H1 (cell line): ENCODE measurements at regions not wholly inside any gene's neighbourhood (a gene's known extent, or its start where the extent isn't known, plus 50 kb on each side); places are given as distances from the start of the nearest gene placed in this dataset.

Experiments
- CTCF ChIA-PET: fragments of 300-600 bp; sonication (Branson Sonifier 250); formaldehyde crosslinking; loops from one replicate; lab custom pipeline; 2021; ENCODE audit not compliant: partially characterized antibody; lab: Charles Lee
- POLR2A ChIA-PET: fragments of 300-600 bp; sonication (Branson Sonifier 250); formaldehyde crosslinking; loops from one replicate; lab custom pipeline; 2021; ENCODE audit warnings: inconsistent platforms; ENCODE audit not compliant: partially characterized antibody; lab: Charles Lee
- DNase-seq, 2 experiments: peaks; one replicate each; pipeline versions ENCODE4 v3.0.0 to v3.0.0-alpha.2; 2010 to 2022; ENCODE audit warnings: low spot score in 2 of 2, low read depth in 1 of 2, mixed read lengths in 1 of 2
- FAIRE-seq: peaks from 2 replicates; lab custom pipeline; 2011; peaks lifted over from hg19 to GRCh38; lab: Jason Lieb, UNC
- H2AFZ ChIP-seq: 2 replicates; pipeline ENCODE4 v1.8.1; 2012; ENCODE audit warnings: low read length, inconsistent platforms
- H2AK5ac ChIP-seq: 2 replicates; pipeline ENCODE4 v1.6.1; 2013; ENCODE audit warnings: low read depth, low read length
- H2BK120ac ChIP-seq: replicated peaks from 2 replicates; pipeline ENCODE3; 2013; ENCODE audit warnings: low read depth, low read length, inconsistent platforms
- H2BK12ac ChIP-seq: 2 replicates; pipeline ENCODE4 v1.6.1; 2013; ENCODE audit warnings: low read depth, low read length
- H2BK15ac ChIP-seq: 2 replicates; pipeline ENCODE4 v1.6.1; 2013; ENCODE audit warnings: low read length
- H2BK20ac ChIP-seq: 2 replicates; pipeline ENCODE4 v1.6.1; 2013; ENCODE audit warnings: low read length
- H2BK5ac ChIP-seq: 2 replicates; pipeline ENCODE4 v1.6.1; 2013; ENCODE audit warnings: low read depth, low read length
- H3K14ac ChIP-seq: 2 replicates; pipeline ENCODE4 v1.6.1; 2013; ENCODE audit warnings: inconsistent platforms; ENCODE audit not compliant: insufficient read length
- H3K18ac ChIP-seq: 2 replicates; pipeline ENCODE4 v1.6.1; 2013; ENCODE audit warnings: low read length; ENCODE audit errors: extremely low read depth
- H3K23ac ChIP-seq: 2 replicates; pipeline ENCODE4 v1.6.1; 2013; ENCODE audit warnings: inconsistent platforms; ENCODE audit not compliant: insufficient read length
- H3K23me2 ChIP-seq: 2 replicates; pipeline ENCODE4 v1.6.1; 2013; ENCODE audit warnings: low read depth, low read length
- H3K27ac ChIP-seq: 2 replicates; pipeline ENCODE4 v1.6.1; 2011; ENCODE audit warnings: low read depth, low read length, inconsistent platforms
- H3K27me3 ChIP-seq, 4 experiments: replicated peaks in 1 of 4; 1 replicate in 1 of 4; 2 replicates in 3 of 4; pipeline versions ENCODE4 v1.6.1 to v1.8.1; 2011 to 2013; ENCODE audit warnings: low read length in 3 of 4, mild to moderate bottlenecking in 3 of 4, inconsistent platforms in 2 of 4, mixed read lengths in 2 of 4, moderate library complexity in 1 of 4; ENCODE audit not compliant: control insufficient read depth in 3 of 4, insufficient read depth in 3 of 4; ENCODE audit errors: extremely low read depth in 1 of 4
- H3K36me3 ChIP-seq, 4 experiments: 2 replicates each; pipeline versions ENCODE4 v1.6.1 to v1.8.1; 2011 to 2013; ENCODE audit warnings: mild to moderate bottlenecking in 4 of 4, low read length in 3 of 4, moderate library complexity in 2 of 4, control low read depth in 1 of 4, inconsistent platforms in 1 of 4; ENCODE audit not compliant: insufficient read depth in 4 of 4, control insufficient read depth in 2 of 4
- H3K4ac ChIP-seq: replicated peaks from 2 replicates; pipeline ENCODE3; 2013; ENCODE audit warnings: low read length, low read depth, mixed read lengths, inconsistent platforms; ENCODE audit not compliant: insufficient read length
- H3K4me1 ChIP-seq, 4 experiments: replicated peaks in 1 of 4; 1 replicate in 1 of 4; 2 replicates in 3 of 4; pipeline versions ENCODE4 v1.6.1 to v1.8.1; 2011 to 2013; ENCODE audit warnings: low read length in 3 of 4, inconsistent platforms in 2 of 4, mixed read lengths in 1 of 4; ENCODE audit not compliant: insufficient read depth in 4 of 4, control insufficient read depth in 3 of 4
- H3K4me2 ChIP-seq, 2 experiments: 2 replicates each; pipeline versions ENCODE4 v1.6.1 to v1.8.1; 2011 to 2013; ENCODE audit warnings: low read depth in 2 of 2, low read length in 2 of 2, control low read depth in 1 of 2, inconsistent platforms in 1 of 2, mild to moderate bottlenecking in 1 of 2; ENCODE audit not compliant: insufficient read depth in 1 of 2
- H3K4me3 ChIP-seq, 4 experiments: fragments of 200-600, 300-600 bp in 1 of 4; sonication (generic), shearing (Covaris generic), sonication (Bioruptor Twin) in 1 of 4; 2 replicates each; pipeline versions ENCODE4 v1.5.1 to v1.8.1; 2011 to 2016; ENCODE audit warnings: low read length in 4 of 4, low read depth in 3 of 4, control low read depth in 2 of 4, inconsistent platforms in 2 of 4, mild to moderate bottlenecking in 2 of 4, mixed read lengths in 1 of 4, moderate library complexity in 1 of 4; ENCODE audit not compliant: insufficient read depth in 2 of 4; ENCODE audit errors: extremely low read depth in 1 of 4
- H3K56ac ChIP-seq: replicated peaks from 2 replicates; pipeline ENCODE3; 2013; ENCODE audit warnings: low read depth, mild to moderate bottlenecking, mixed read lengths, low read length, inconsistent platforms; ENCODE audit not compliant: insufficient read length
- H3K79me1 ChIP-seq: 2 replicates; pipeline ENCODE4 v1.6.1; 2013; ENCODE audit warnings: low read depth, low read length, control low read depth
- H3K79me2 ChIP-seq, 2 experiments: 2 replicates each; pipeline versions ENCODE4 v1.6.1 to v1.8.1; 2012 to 2013; ENCODE audit warnings: low read length in 2 of 2, mild to moderate bottlenecking in 2 of 2, inconsistent platforms in 1 of 2; ENCODE audit not compliant: insufficient read depth in 2 of 2, control insufficient read depth in 1 of 2
- H3K9ac ChIP-seq, 4 experiments: replicated peaks in 1 of 4; 1 replicate in 1 of 4; 2 replicates in 3 of 4; pipeline versions ENCODE4 v1.6.1 to v1.8.1; 2011 to 2013; ENCODE audit warnings: low read depth in 3 of 4, low read length in 3 of 4, control low read depth in 2 of 4, mild to moderate bottlenecking in 2 of 4, moderate library complexity in 2 of 4, inconsistent platforms in 1 of 4; ENCODE audit errors: extremely low read depth in 1 of 4
- H3K9me3 ChIP-seq, 2 experiments: 2 replicates each; pipeline versions ENCODE4 v1.6.1 to v1.8.1; 2012 to 2013; ENCODE audit warnings: mild to moderate bottlenecking in 2 of 2, moderate library complexity in 2 of 2, control low read depth in 1 of 2, inconsistent platforms in 1 of 2, low read depth in 1 of 2, low read length in 1 of 2, mixed read lengths in 1 of 2; ENCODE audit not compliant: insufficient read depth in 2 of 2
- H4K20me1 ChIP-seq, 2 experiments: replicated peaks in 1 of 2; 2 replicates each; pipeline versions ENCODE3 to v1.8.1; 2011 to 2013; ENCODE audit warnings: inconsistent platforms in 2 of 2, low read length in 2 of 2, mild to moderate bottlenecking in 1 of 2; ENCODE audit not compliant: insufficient read depth in 2 of 2, control insufficient read depth in 1 of 2
- H4K5ac ChIP-seq: 2 replicates; pipeline ENCODE4 v1.6.1; 2013; ENCODE audit warnings: low read length, low read depth, mixed read lengths, inconsistent platforms; ENCODE audit not compliant: insufficient read length
- H4K8ac ChIP-seq: 2 replicates; pipeline ENCODE4 v1.8.0; 2013; ENCODE audit warnings: mild to moderate bottlenecking, moderate library complexity, low read length, inconsistent platforms; ENCODE audit not compliant: insufficient read depth; ENCODE audit errors: extremely low read depth
- H4K91ac ChIP-seq: replicated peaks from 2 replicates; pipeline ENCODE3; 2013; ENCODE audit warnings: low read length, mixed read lengths, inconsistent platforms; ENCODE audit not compliant: insufficient read length
- BRCA1 ChIP-seq: IDR thresholded peaks from 2 replicates; pipeline ENCODE4 v1.6.1; 2012; ENCODE audit warnings: low read depth, low read length, improper control_type of control experiment
- KDM1A ChIP-seq: fragments of 200-600, 300-600 bp; sonication (generic); IDR thresholded peaks from 2 replicates; pipeline ENCODE4 v1.7.1; 2016; ENCODE audit warnings: mild to moderate bottlenecking, low read length, borderline replicate concordance
- PHF8 ChIP-seq: fragments of 200-600 bp; sonication (generic); conservative IDR thresholded peaks from 2 replicates; pipeline ENCODE4 v1.7.1; 2012; ENCODE audit warnings: low read depth, mild to moderate bottlenecking, inconsistent platforms, low read length, moderate library complexity
- RAD21 ChIP-seq, 2 experiments: IDR thresholded peaks in 1 of 2; conservative IDR thresholded peaks in 1 of 2; 2 replicates each; pipeline ENCODE4 v1.6.1; 2011; ENCODE audit warnings: low read depth in 2 of 2, low read length in 2 of 2, improper control_type of control experiment in 1 of 2, inconsistent platforms in 1 of 2, mild to moderate bottlenecking in 1 of 2, moderate library complexity in 1 of 2
- SAP30 ChIP-seq: fragments of 300-600 bp; sonication (generic); IDR thresholded peaks from 2 replicates; pipeline ENCODE4 v1.7.1; 2012; ENCODE audit warnings: low read length, moderate library complexity, mild to moderate bottlenecking, inconsistent platforms; ENCODE audit not compliant: insufficient read depth, insufficient replicate concordance
- TAF7 ChIP-seq: optimal IDR thresholded peaks from 2 replicates; pipeline ENCODE3; 2011; ENCODE audit warnings: low read depth, mild to moderate bottlenecking, inconsistent platforms, low read length, moderate library complexity, borderline replicate concordance
- TCF12 ChIP-seq: IDR thresholded peaks from 2 replicates; pipeline ENCODE4 v1.6.1; 2011; ENCODE audit warnings: low read depth, mild to moderate bottlenecking, low read length
- WGBS, 2 experiments: shearing (Covaris generic) in 1 of 2; methylation state at CpG; one replicate each; pipeline versions ENCODE4 v1.1.6 to v1.1.7; 2013 to 2015; ENCODE audit warnings: low lambda C conversion rate in 2 of 2, mixed read lengths in 2 of 2, inconsistent platforms in 1 of 2, low coverage in 1 of 2, missing lambda C conversion rate in 1 of 2; ENCODE audit not compliant: insufficient replicate concordance in 2 of 2, insufficient coverage in 1 of 2, insufficient read length in 1 of 2; ENCODE audit errors: extremely low coverage in 1 of 2, missing lambda C conversion rate in 1 of 2; 5-methylcytosine and 5-hydroxymethylcytosine counted together
- TF ChIP-seq, protein P1 (sequence below), 3 experiments: IDR thresholded peaks; 1 replicate in 2 of 3; 2 replicates in 1 of 3; pipeline versions ENCODE4 v1.5.1 to v1.6.1; 2011; ENCODE audit warnings: low read length in 3 of 3, mild to moderate bottlenecking in 3 of 3, inconsistent platforms in 2 of 3, low read depth in 1 of 3, moderate library complexity in 1 of 3; ENCODE audit not compliant: insufficient read depth in 1 of 3; ENCODE audit errors: control extremely low read depth in 1 of 3
- TF ChIP-seq, protein P2 (sequence below): IDR thresholded peaks from 2 replicates; pipeline ENCODE4 v1.6.1; 2012; ENCODE audit warnings: inconsistent platforms

DNA sequence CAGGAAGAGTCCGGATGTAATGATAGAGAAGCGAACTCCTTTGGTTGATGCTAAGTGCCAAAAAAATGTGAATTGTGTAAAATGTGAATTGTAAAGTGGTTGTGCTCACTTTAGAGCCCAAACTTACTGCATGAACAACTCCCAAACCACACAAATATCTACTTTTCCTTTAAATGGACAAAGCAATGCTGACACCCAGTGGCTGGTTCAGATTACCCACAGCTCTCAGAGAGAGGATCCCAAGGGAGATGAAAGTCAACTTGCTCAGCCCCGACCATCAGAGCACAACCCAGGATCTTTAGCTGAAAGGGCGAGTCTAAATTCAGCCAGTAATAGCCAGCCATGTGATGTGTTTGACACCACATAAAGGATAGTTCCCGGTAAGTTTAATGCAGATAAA is 133.7 kb downstream of the NMUR2 start:
- Histone ChIP-seq H4K91ac (no peak overlapping the region), H4K8ac (no peak overlapping the region), H3K4ac (no peak overlapping the region), H2BK12ac (no peak overlapping the region), H3K27me3 (no peaks in the 10 kb centered on the region), H3K4me1 (no peaks in the 10 kb centered on the region), H2AFZ (no peak overlapping the region), H3K23me2 (no peaks in the 10 kb centered on the region), H3K36me3 (no peaks in the 10 kb centered on the region), H2BK20ac (no peak overlapping the region), H2BK5ac (no peak overlapping the region), H3K56ac (no peak overlapping the region), H3K9me3 (0 out of 4 replicates have a peak, but pooled peaks cover 0 to 2% of the 10 kb centered on the region in 2 experiments), H3K14ac (no peak overlapping the region), H2BK120ac (no peak overlapping the region), H3K9ac (no peak overlapping the region), H4K20me1 (no peaks in the 10 kb centered on the region), H3K79me2 (no peaks in the 10 kb centered on the region), H3K4me2 (no peak overlapping the region), H2BK15ac (no peak overlapping the region), H3K23ac (no peak overlapping the region), H3K18ac (no peak overlapping the region), H4K5ac (no peak overlapping the region), H2AK5ac (no peak overlapping the region), H3K4me3 (no peak overlapping the region), H3K79me1 (no peaks in the 10 kb centered on the region), H3K27ac (no peak overlapping the region)
- CTCF ChIA-PET: interaction anchor here (1.0 to 4.2 kb wide), 7 partner anchors 77 to 447 kb away, joined by 3 to 26 read pairs (median 5); no protein-coding TSS in a partner anchor
- DNase-seq (no peak), FAIRE-seq (peak; percentile 84)
- WGBS, 2 experiments: 67% methylated on average over 5 of the region's 5 CpGs; no CpG with 5 or more reads in 1 of the 2 experiments
- POLR2A ChIA-PET: no interaction called here
- TF ChIP-seq KDM1A (no peak), BRCA1 (no peak), TAF7 (no peak), TCF12 (no peak), RAD21 (IDR thresholded peaks at IDR 0.05 in 1 of 2, conservative IDR thresholded peaks at IDR 0.05 in 1 of 2; ENCODE audit: low read depth in 2 of 2, low read length in 2 of 2) (peak; percentile 89 to 92), PHF8 (no peak), SAP30 (no peak)
- TF ChIP-seq, protein P1, sequence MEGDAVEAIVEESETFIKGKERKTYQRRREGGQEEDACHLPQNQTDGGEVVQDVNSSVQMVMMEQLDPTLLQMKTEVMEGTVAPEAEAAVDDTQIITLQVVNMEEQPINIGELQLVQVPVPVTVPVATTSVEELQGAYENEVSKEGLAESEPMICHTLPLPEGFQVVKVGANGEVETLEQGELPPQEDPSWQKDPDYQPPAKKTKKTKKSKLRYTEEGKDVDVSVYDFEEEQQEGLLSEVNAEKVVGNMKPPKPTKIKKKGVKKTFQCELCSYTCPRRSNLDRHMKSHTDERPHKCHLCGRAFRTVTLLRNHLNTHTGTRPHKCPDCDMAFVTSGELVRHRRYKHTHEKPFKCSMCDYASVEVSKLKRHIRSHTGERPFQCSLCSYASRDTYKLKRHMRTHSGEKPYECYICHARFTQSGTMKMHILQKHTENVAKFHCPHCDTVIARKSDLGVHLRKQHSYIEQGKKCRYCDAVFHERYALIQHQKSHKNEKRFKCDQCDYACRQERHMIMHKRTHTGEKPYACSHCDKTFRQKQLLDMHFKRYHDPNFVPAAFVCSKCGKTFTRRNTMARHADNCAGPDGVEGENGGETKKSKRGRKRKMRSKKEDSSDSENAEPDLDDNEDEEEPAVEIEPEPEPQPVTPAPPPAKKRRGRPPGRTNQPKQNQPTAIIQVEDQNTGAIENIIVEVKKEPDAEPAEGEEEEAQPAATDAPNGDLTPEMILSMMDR (IDR thresholded peaks at IDR 0.05; ENCODE audit: control extremely low read depth in 1 of 3, insufficient read depth in 1 of 3, low read depth in 1 of 3, low read length in 3 of 3): peak; percentile 18 to 77 (median 67)
- TF ChIP-seq, protein P2, sequence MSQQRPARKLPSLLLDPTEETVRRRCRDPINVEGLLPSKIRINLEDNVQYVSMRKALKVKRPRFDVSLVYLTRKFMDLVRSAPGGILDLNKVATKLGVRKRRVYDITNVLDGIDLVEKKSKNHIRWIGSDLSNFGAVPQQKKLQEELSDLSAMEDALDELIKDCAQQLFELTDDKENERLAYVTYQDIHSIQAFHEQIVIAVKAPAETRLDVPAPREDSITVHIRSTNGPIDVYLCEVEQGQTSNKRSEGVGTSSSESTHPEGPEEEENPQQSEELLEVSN: no peak
